K562 (cell line): ENCODE measurements at regions not wholly inside any gene's neighbourhood (a gene's known extent, or its start where the extent isn't known, plus 50 kb on each side); places are given as distances from the start of the nearest gene placed in this dataset.

Experiments
- ATAC-seq: fragments of 200-7000 bp; cut with Tn5 transposase; 3 replicates; pipeline ENCODE4 v1.9.1; 2020; ENCODE audit warnings: moderate library complexity
- BruUV-seq: library from RNA; stranded (reverse); fragments of 400-500 nt; replicated peaks from 2 replicates; lab custom pipeline; 2021; lab: Mats Ljungman, UMichigan
- CTCF ChIA-PET: fragments of 300-600 bp; formaldehyde crosslinking; extraction: SDS; loops from one replicate; lab custom pipeline; 2021; ENCODE audit warnings: low intra/inter-chr PET ratio; lab: Yijun Ruan, JAX
- POLR2A ChIA-PET: fragments of 300-600, 350-650 bp; sonication (Branson Sonifier 250); formaldehyde crosslinking; extraction: SDS; loops from one replicate; lab custom pipeline; 2021; ENCODE audit warnings: antibody characterized with exemption, inconsistent platforms; lab: Yijun Ruan, JAX
- DNase-seq, 4 experiments: peaks; one replicate each; pipeline versions ENCODE4 v3.0.0 to v3.0.0-alpha.2; 2011 to 2018; ENCODE audit warnings: low spot score in 3 of 4, mixed read lengths in 3 of 4; ENCODE audit errors: extremely low read depth in 1 of 4
- FAIRE-seq: peaks from 2 replicates; lab custom pipeline; 2011; peaks lifted over from hg19 to GRCh38; lab: Jason Lieb, UNC
- H2AFZ ChIP-seq: 2 replicates; pipeline ENCODE4 v1.6.0; 2011; ENCODE audit warnings: low read depth, low read length, control low read depth, inconsistent platforms
- H3K27ac ChIP-seq: fragments of 200-600 bp; 3 replicates; pipeline ENCODE4 v1.8.0; 2011; ENCODE audit warnings: low read depth, mild to moderate bottlenecking, control low read depth, inconsistent platforms, low read length, moderate library complexity, mixed read lengths; ENCODE audit errors: extremely low read depth
- H3K27me3 ChIP-seq, 2 experiments: fragments of 300-600 bp in 1 of 2; 2 replicates in 1 of 2; 3 replicates in 1 of 2; pipeline versions ENCODE4 v1.6.0 to v1.8.0; 2011; ENCODE audit warnings: inconsistent platforms in 2 of 2, low read length in 2 of 2, mild to moderate bottlenecking in 1 of 2, mixed read lengths in 1 of 2, moderate library complexity in 1 of 2; ENCODE audit not compliant: control insufficient read depth in 2 of 2, insufficient read depth in 2 of 2
- H3K36me3 ChIP-seq: fragments of 300-600 bp; 3 replicates; pipeline ENCODE4 v1.8.0; 2011; ENCODE audit warnings: mild to moderate bottlenecking, low read length, inconsistent platforms; ENCODE audit not compliant: control insufficient read depth, insufficient read depth
- H3K4me1 ChIP-seq, 2 experiments: fragments of 200-600 bp in 1 of 2; replicated peaks in 1 of 2; 2 replicates in 1 of 2; 3 replicates in 1 of 2; pipeline versions ENCODE4 v1.5.1 to v1.8.0; 2011; ENCODE audit warnings: inconsistent platforms in 2 of 2, low read length in 2 of 2, mild to moderate bottlenecking in 1 of 2, mixed read lengths in 1 of 2, moderate library complexity in 1 of 2; ENCODE audit not compliant: control insufficient read depth in 2 of 2, insufficient read depth in 2 of 2
- H3K4me2 ChIP-seq: 2 replicates; pipeline ENCODE4 v1.6.1; 2011; ENCODE audit warnings: low read length, control low read depth, inconsistent platforms, mixed read lengths; ENCODE audit not compliant: insufficient read depth
- H3K4me3 ChIP-seq: fragments of 200-600 bp; sonication (generic), shearing (Covaris generic); 2 replicates; pipeline ENCODE4 v1.5.1; 2016; ENCODE audit warnings: control low read depth, inconsistent platforms
- H3K79me2 ChIP-seq: fragments of 200-600 bp; 3 replicates; pipeline ENCODE4 v1.8.0; 2011; ENCODE audit warnings: low read length, inconsistent platforms; ENCODE audit not compliant: control insufficient read depth, insufficient read depth
- H3K9ac ChIP-seq, 2 experiments: 2 replicates each; pipeline versions ENCODE4 v1.6.0 to v1.6.1; 2011; ENCODE audit warnings: low read depth in 2 of 2, low read length in 2 of 2, control low read depth in 1 of 2, inconsistent platforms in 1 of 2, mild to moderate bottlenecking in 1 of 2, mixed read lengths in 1 of 2; ENCODE audit not compliant: insufficient read depth in 1 of 2
- H3K9me1 ChIP-seq: one replicate; pipeline ENCODE4 v1.6.0; 2011; ENCODE audit warnings: inconsistent platforms, mild to moderate bottlenecking, low read length, moderate library complexity; ENCODE audit not compliant: control insufficient read depth, insufficient read depth
- H3K9me3 ChIP-seq: replicated peaks from 2 replicates; pipeline ENCODE4 v1.5.1; 2011; ENCODE audit warnings: low read depth, low read length, inconsistent platforms; ENCODE audit not compliant: control insufficient read depth, insufficient read depth
- H4K20me1 ChIP-seq: replicated peaks from 2 replicates; pipeline ENCODE4 v1.6.1; 2011; ENCODE audit warnings: low read length, inconsistent platforms, mixed read lengths; ENCODE audit not compliant: control insufficient read depth, insufficient read depth
- BCOR ChIP-seq: fragments of 450-650 bp; IDR thresholded peaks from 2 replicates; pipeline ENCODE4 v1.6.1; 2016
- DIDO1 ChIP-seq: fragments of 450-650 bp; IDR thresholded peaks from 2 replicates; pipeline ENCODE4 v1.6.1; 2016; ENCODE audit warnings: low read depth, missing biosample characterization, missing genetic modification characterization
- ERF ChIP-seq: fragments of 450-650 bp; formaldehyde crosslinking; IDR thresholded peaks from 2 replicates; pipeline ENCODE4 v1.4.0; 2020; ENCODE audit warnings: mild to moderate bottlenecking, mixed read lengths
- ESRRB ChIP-seq: fragments of 250-450 bp; sonication (Bioruptor Pico); IDR thresholded peaks from 2 replicates; pipeline ENCODE4 v1.5.0; 2020; ENCODE audit warnings: mild to moderate bottlenecking, moderate library complexity, borderline replicate concordance
- GABPB2 ChIP-seq: fragments of 250-450 bp; sonication (Bioruptor Pico); conservative IDR thresholded peaks from 2 replicates; pipeline ENCODE4 v1.5.1; 2021; ENCODE audit warnings: mild to moderate bottlenecking
- GTF2B ChIP-seq: IDR thresholded peaks from 2 replicates; pipeline ENCODE4 v1.6.1; 2011; ENCODE audit not compliant: insufficient read length; ENCODE audit errors: extremely low read depth
- HDAC8 ChIP-seq: fragments of 450-650 bp; IDR thresholded peaks from 2 replicates; pipeline ENCODE4 v1.6.1; 2016; ENCODE audit warnings: mild to moderate bottlenecking, missing genetic modification characterization, moderate library complexity, missing compliant biosample characterization
- HNRNPL ChIP-seq: fragments of 200-400 bp; formaldehyde crosslinking; IDR thresholded peaks from 2 replicates; pipeline ENCODE4 v1.6.1; 2017; ENCODE audit warnings: low read depth, mild to moderate bottlenecking, low read length
- KAT2B ChIP-seq: IDR thresholded peaks from one replicate; pipeline ENCODE4 v1.6.1; 2012; ENCODE audit warnings: low read depth, mild to moderate bottlenecking, control low read depth, inconsistent platforms, low read length, moderate library complexity
- KAT7 ChIP-seq: sonication (generic); formaldehyde crosslinking; IDR thresholded peaks from 2 replicates; pipeline ENCODE4 v1.8.0; 2022; ENCODE audit warnings: missing genetic modification reagents, mild to moderate bottlenecking, borderline replicate concordance
- NR2C2 ChIP-seq, 2 experiments: fragments of 200-800 bp in 1 of 2; sonication (Bioruptor generic) in 1 of 2; sonication (generic) in 1 of 2; formaldehyde crosslinking in 1 of 2; IDR thresholded peaks; 2 replicates each; pipeline versions ENCODE4 v1.6.1 to v1.8.0; 2016 to 2022; ENCODE audit warnings: mild to moderate bottlenecking in 1 of 2, missing compliant biosample characterization in 1 of 2, missing genetic modification characterization in 1 of 2, missing genetic modification reagents in 1 of 2
- NR2F6 ChIP-seq: fragments of 450-650 bp; formaldehyde crosslinking; IDR thresholded peaks from 2 replicates; pipeline ENCODE4 v1.4.0; 2020; ENCODE audit warnings: mild to moderate bottlenecking
- NR3C1 ChIP-seq: sonication (generic); formaldehyde crosslinking; IDR thresholded peaks from 2 replicates; pipeline ENCODE4 v1.8.1; 2022; ENCODE audit warnings: missing genetic modification reagents
- SLC30A9 ChIP-seq: fragments of 250-450 bp; sonication (Bioruptor Pico); IDR thresholded peaks from 2 replicates; pipeline ENCODE4 v1.8.0; 2022; ENCODE audit warnings: mild to moderate bottlenecking, moderate library complexity
- SRF ChIP-seq, 2 experiments: fragments of 250-450, 450-650 bp in 1 of 2; sonication (Bioruptor Pico) in 1 of 2; sonication (generic) in 1 of 2; formaldehyde crosslinking; IDR thresholded peaks; 2 replicates each; pipeline versions ENCODE4 v1.5.0 to v1.5.1; 2020 to 2022; ENCODE audit warnings: mild to moderate bottlenecking in 1 of 2, missing genetic modification reagents in 1 of 2
- ZNF140 ChIP-seq: fragments of 250-450 bp; sonication (Bioruptor Pico); IDR thresholded peaks from 2 replicates; pipeline ENCODE4 v1.8.0; 2021; ENCODE audit warnings: moderate library complexity, mild to moderate bottlenecking, inconsistent platforms
- ZNF75A ChIP-seq: fragments of 450-650 bp; formaldehyde crosslinking; IDR thresholded peaks from 2 replicates; pipeline ENCODE4 v1.4.0; 2020; ENCODE audit warnings: mild to moderate bottlenecking
- WGBS: fragments of 100-300 bp; shearing (Covaris generic); methylation state at CpG from one replicate; pipeline ENCODE4 v1.1.6; 2016; ENCODE audit warnings: low coverage, mixed read lengths; ENCODE audit not compliant: insufficient coverage; ENCODE audit errors: missing lambda C conversion rate; 5-methylcytosine and 5-hydroxymethylcytosine counted together
- in situ Hi-C: fragments of 300-500 bp; cut with MboI; formaldehyde crosslinking; loops from 4 replicates; pipeline ENCODE4 v1.15.0; 2018; ENCODE audit warnings: inconsistent platforms, mixed read lengths
- intact Hi-C: fragments of 100-400 bp; cut with micrococcal nuclease; formaldehyde crosslinking; loops from 2 replicates; pipeline ENCODE4 v1.14.2; 2022
- TF ChIP-seq, protein P1 (sequence below): fragments of 250-450 bp; sonication (Bioruptor Pico); IDR thresholded peaks from 2 replicates; pipeline ENCODE4 v1.5.0; 2021

GRCh38 chr12:105801351-105801750 is 337.4 kb downstream of the NUAK1 start (continued):
- TF ChIP-seq KAT2B (no peak), NR2C2 (CRISPR knock-in tag; IDR thresholded peaks at IDR 0.05) (no peak), NR2C2 (tag; IDR thresholded peaks at IDR 0.05) (no peak), GABPB2 (CRISPR knock-in tag) (no peak), ESRRB (CRISPR knock-in tag) (no peak), DIDO1 (tag) (no peak), NR2F6 (CRISPR knock-in tag) (no peak), SLC30A9 (CRISPR knock-in tag) (no peak)

- Histone ChIP-seq H3K9me3 (no peaks in the 10 kb centered on the region), H3K79me2 (no peaks in the 10 kb centered on the region), H3K27ac (no peak overlapping the region), H4K20me1 (no peaks in the 10 kb centered on the region), H3K9ac (no peak overlapping the region), H3K36me3 (no peaks in the 10 kb centered on the region), H2AFZ (no peak overlapping the region), H3K4me3 (no peak overlapping the region), H3K4me1 (no peaks in the 10 kb centered on the region), H3K4me2 (no peak overlapping the region), H3K27me3 (no peaks in the 10 kb centered on the region), H3K9me1 (no peaks in the 10 kb centered on the region)
- POLR2A ChIA-PET: no interaction called here
- in situ Hi-C loops: no loop called here
- intact Hi-C loops: no loop called here
- CTCF ChIA-PET: no interaction called here
- TF ChIP-seq ZNF75A (CRISPR knock-in tag): no peak
- no peak for TF ChIP-seq ZNF140 (CRISPR knock-in tag)
- TF ChIP-seq, protein P1, sequence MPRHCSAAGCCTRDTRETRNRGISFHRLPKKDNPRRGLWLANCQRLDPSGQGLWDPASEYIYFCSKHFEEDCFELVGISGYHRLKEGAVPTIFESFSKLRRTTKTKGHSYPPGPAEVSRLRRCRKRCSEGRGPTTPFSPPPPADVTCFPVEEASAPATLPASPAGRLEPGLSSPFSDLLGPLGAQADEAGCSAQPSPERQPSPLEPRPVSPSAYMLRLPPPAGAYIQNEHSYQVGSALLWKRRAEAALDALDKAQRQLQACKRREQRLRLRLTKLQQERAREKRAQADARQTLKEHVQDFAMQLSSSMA (CRISPR knock-in tag): no peak
- no peak for TF ChIP-seq KAT7 (CRISPR knock-in tag)
- no peak for TF ChIP-seq HDAC8 (tag)
- no peak for TF ChIP-seq GTF2B
- TF ChIP-seq HNRNPL: no peak
- TF ChIP-seq NR3C1 (CRISPR knock-in tag): no peak
- no peak for TF ChIP-seq BCOR
- no peak for TF ChIP-seq ERF
- no peak for TF ChIP-seq SRF (CRISPR knock-in tag; IDR thresholded peaks at IDR 0.05)
- DNase-seq (no peak), FAIRE-seq (no peak), ATAC-seq (no peak)
- BruUV-seq: no TSS peak
- WGBS: 0% methylated on average over 4 of the region's 4 CpGs
Observed at GRCh38 chr12:105803292-105803691, 335.5 kb downstream of the NUAK1 start.
